A172 (cell line): ENCODE measurements at regions not wholly inside any gene's neighbourhood (a gene's known extent, or its start where the extent isn't known, plus 50 kb on each side); places are given as distances from the start of the nearest gene placed in this dataset.

Source experiments
- DNase-seq: peaks from one replicate; pipeline ENCODE4 v3.0.0-alpha.2; 2015; ENCODE audit warnings: low spot score

GRCh38 chr18:23077493-23078256, 57.6 kb upstream of the CABLES1 start:
- DNase-seq = peak; percentile 23

- DNase-seq = no peak
Observed at GRCh38 chr18:23085066-23085465, 50.2 kb upstream of the CABLES1 start.
